ENCODE measurements at regions not wholly inside any gene's neighbourhood (a gene's known extent, or its start where the extent isn't known, plus 50 kb on each side); places are given as distances from the start of the nearest gene placed in this dataset.

- Histone ChIP-seq H3K4me3 (no peak overlapping the region), H3K27me3 (no peaks in the 10 kb centered on the region), H3K9me3 (no peaks in the 10 kb centered on the region), H3K4me1 (no peaks in the 10 kb centered on the region), H3K27ac (no peak overlapping the region), H3K36me3 (no peaks in the 10 kb centered on the region)
- TF ChIP-seq CTCF (IDR thresholded peaks at IDR 0.05): no peak
- ATAC-seq: no peak
- no peak for DNase-seq
- intact Hi-C loops (cut with DNase I): no loop called here
These were observed 310.4 kb upstream of the NR2F2 start for GRCh38 chr15:96020133-96020532.

- ATAC-seq (no peak), DNase-seq (no peak)
- intact Hi-C loops (cut with DNase I): no loop called here
- H3K27me3 ChIP-seq: no peaks in the 10 kb centered on the region
- H3K4me3 ChIP-seq: no peak overlapping the region
- no peak for TF ChIP-seq CTCF (IDR thresholded peaks at IDR 0.05)
- H3K36me3 ChIP-seq: no peaks in the 10 kb centered on the region
- no peaks in the 10 kb centered on the region for H3K4me1 ChIP-seq
- H3K27ac ChIP-seq: no peak overlapping the region
- no peaks in the 10 kb centered on the region for H3K9me3 ChIP-seq
These were observed 309.7 kb upstream of the NR2F2 start for GRCh38 chr15:96020797-96021196.

- Histone ChIP-seq H3K9me3 (no peaks in the 10 kb centered on the region), H3K4me3 (no peak overlapping the region), H3K27me3 (no peaks in the 10 kb centered on the region), H3K27ac (no peak overlapping the region), H3K4me1 (no peaks in the 10 kb centered on the region), H3K36me3 (no peaks in the 10 kb centered on the region)
- no peak for TF ChIP-seq CTCF (IDR thresholded peaks at IDR 0.05)
- DNase-seq: no peak
- intact Hi-C loops (cut with DNase I): no loop called here
- ATAC-seq: no peak
These were observed 307.4 kb upstream of the NR2F2 start for GRCh38 chr15:96023081-96023480.

- no peaks in the 10 kb centered on the region for H3K9me3 ChIP-seq
- no peaks in the 10 kb centered on the region for H3K4me1 ChIP-seq
- H3K4me3 ChIP-seq: no peak overlapping the region
- H3K27me3 ChIP-seq: no peaks in the 10 kb centered on the region
- DNase-seq (no peak), ATAC-seq (no peak)
- H3K36me3 ChIP-seq: no peaks in the 10 kb centered on the region
- no peak overlapping the region for H3K27ac ChIP-seq
- intact Hi-C loops (cut with DNase I): no loop called here
- no peak for TF ChIP-seq CTCF (IDR thresholded peaks at IDR 0.05)
These were observed 303.0 kb upstream of the NR2F2 start for GRCh38 chr15:96027501-96027900.

- Histone ChIP-seq H3K27ac (no peak overlapping the region), H3K4me1 (no peaks in the 10 kb centered on the region), H3K4me3 (no peak overlapping the region), H3K27me3 (no peaks in the 10 kb centered on the region), H3K9me3 (no peaks in the 10 kb centered on the region), H3K36me3 (no peaks in the 10 kb centered on the region)
- DNase-seq (no peak), ATAC-seq (no peak)
- intact Hi-C loops (cut with DNase I): no loop called here
- TF ChIP-seq CTCF (IDR thresholded peaks at IDR 0.05): no peak
These were observed 301.9 kb upstream of the NR2F2 start for GRCh38 chr15:96028620-96029019.
